ENCODE measurements at regions not wholly inside any gene's neighbourhood (a gene's known extent, or its start where the extent isn't known, plus 50 kb on each side); places are given as distances from the start of the nearest gene placed in this dataset.

DNA sequence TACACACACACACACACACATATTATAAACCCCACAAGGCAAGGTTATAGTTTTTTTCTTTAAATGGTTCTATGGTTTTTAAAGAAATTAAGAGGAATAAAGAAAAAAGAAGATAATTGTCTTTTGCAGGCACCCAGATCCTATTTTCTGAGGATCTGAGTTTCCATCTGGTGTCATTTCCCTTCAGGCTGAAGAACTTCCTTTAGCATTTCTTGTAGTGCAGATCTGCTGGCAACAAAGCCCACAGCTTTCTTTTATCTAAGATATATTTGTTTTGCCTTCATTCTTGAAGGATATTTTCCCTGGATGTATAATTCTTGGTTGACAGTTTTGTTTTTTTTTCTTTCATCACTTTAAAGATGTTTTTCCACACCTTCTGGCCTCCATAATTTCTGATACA lies 57.6 kb upstream of the PMEPA1 start:
- intact Hi-C loops (cut with micrococcal nuclease) = no loop called here
- Mint-ChIP-seq H3K4me1 (peaks cover 0 to 6% of the 10 kb centered on the region in 2 donors), H3K27me3 (ENCODE audit: low read depth in 2 of 2) (peaks cover 24% of the 10 kb centered on the region in 2 donors), H3K4me3 (no peak overlapping the region), H3K36me3 (no peaks in the 10 kb centered on the region), H3K9me3 (peaks cover 0 to 3% of the 10 kb centered on the region in 2 donors), H3K27ac (no peak overlapping the region)
- TF ChIP-seq, protein P1, sequence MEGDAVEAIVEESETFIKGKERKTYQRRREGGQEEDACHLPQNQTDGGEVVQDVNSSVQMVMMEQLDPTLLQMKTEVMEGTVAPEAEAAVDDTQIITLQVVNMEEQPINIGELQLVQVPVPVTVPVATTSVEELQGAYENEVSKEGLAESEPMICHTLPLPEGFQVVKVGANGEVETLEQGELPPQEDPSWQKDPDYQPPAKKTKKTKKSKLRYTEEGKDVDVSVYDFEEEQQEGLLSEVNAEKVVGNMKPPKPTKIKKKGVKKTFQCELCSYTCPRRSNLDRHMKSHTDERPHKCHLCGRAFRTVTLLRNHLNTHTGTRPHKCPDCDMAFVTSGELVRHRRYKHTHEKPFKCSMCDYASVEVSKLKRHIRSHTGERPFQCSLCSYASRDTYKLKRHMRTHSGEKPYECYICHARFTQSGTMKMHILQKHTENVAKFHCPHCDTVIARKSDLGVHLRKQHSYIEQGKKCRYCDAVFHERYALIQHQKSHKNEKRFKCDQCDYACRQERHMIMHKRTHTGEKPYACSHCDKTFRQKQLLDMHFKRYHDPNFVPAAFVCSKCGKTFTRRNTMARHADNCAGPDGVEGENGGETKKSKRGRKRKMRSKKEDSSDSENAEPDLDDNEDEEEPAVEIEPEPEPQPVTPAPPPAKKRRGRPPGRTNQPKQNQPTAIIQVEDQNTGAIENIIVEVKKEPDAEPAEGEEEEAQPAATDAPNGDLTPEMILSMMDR (IDR thresholded peaks at IDR 0.05) = no peak
- Histone ChIP-seq H3K4me1 (ENCODE audit: control insufficient read depth, insufficient read depth, low read length) (peaks cover 4% of the 10 kb centered on the region), H3K27ac (ENCODE audit: low read length) (no peak overlapping the region), H3K36me3 (ENCODE audit: control insufficient read depth, insufficient read depth, low read length) (no peaks in the 10 kb centered on the region), H3K27me3 (ENCODE audit: control insufficient read depth, insufficient read depth, low read length) (no peaks in the 10 kb centered on the region), H3K4me3 (ENCODE audit: low read length) (no peak overlapping the region), H3K9me3 (ENCODE audit: control insufficient read depth, insufficient read depth, low read length) (peaks cover 4% of the 10 kb centered on the region)
- DNase-seq (no peak), ATAC-seq (no peak)

DNA sequence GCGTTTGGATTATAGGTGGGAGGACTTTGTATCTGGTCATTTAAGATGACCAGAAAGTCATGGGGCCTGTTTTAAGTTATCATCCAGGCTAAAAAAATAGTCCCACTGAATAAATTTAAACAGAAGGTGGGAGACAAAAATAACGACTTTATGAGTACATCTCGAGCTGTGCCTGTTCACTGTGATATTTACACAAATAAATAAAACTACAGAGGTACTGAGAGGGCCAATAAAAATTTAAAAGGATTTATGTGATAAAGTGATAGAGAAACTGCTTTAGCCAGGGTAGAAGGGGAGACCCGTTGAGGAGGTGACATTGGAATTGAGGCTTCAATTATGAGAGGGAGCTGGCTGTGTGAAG lies 53.4 kb upstream of the PMEPA1 start:
- no peak overlapping the region for H3K4me3 Mint-ChIP-seq
- no peak overlapping the region for H3K4me3 ChIP-seq (ENCODE audit: low read length)
- H3K9me3 Mint-ChIP-seq = peaks cover 0 to 3% of the 10 kb centered on the region in 2 donors
- H3K9me3 ChIP-seq (ENCODE audit: control insufficient read depth, insufficient read depth, low read length) = peaks cover 4% of the 10 kb centered on the region
- intact Hi-C loops (cut with micrococcal nuclease) = no loop called here
- H3K27ac Mint-ChIP-seq = no peak overlapping the region
- H3K27ac ChIP-seq (ENCODE audit: low read length) = no peak overlapping the region
- H3K27me3 Mint-ChIP-seq (ENCODE audit: low read depth in 2 of 2) = peaks cover 20 to 27% of the 10 kb centered on the region in 2 donors
- no peaks in the 10 kb centered on the region for H3K36me3 Mint-ChIP-seq
- H3K36me3 ChIP-seq (ENCODE audit: control insufficient read depth, insufficient read depth, low read length) = no peaks in the 10 kb centered on the region
- no peaks in the 10 kb centered on the region for H3K4me1 Mint-ChIP-seq
- TF ChIP-seq, protein P1 (IDR thresholded peaks at IDR 0.05) = no peak
- H3K4me1 ChIP-seq (ENCODE audit: control insufficient read depth, insufficient read depth, low read length) = no peaks in the 10 kb centered on the region
- H3K27me3 ChIP-seq (ENCODE audit: control insufficient read depth, insufficient read depth, low read length) = no peaks in the 10 kb centered on the region
- DNase-seq = no peak
- WGBS (ENCODE audit: insufficient coverage) = 87% methylated on average over 4 of the region's 4 CpGs
- no peak for ATAC-seq

DNA sequence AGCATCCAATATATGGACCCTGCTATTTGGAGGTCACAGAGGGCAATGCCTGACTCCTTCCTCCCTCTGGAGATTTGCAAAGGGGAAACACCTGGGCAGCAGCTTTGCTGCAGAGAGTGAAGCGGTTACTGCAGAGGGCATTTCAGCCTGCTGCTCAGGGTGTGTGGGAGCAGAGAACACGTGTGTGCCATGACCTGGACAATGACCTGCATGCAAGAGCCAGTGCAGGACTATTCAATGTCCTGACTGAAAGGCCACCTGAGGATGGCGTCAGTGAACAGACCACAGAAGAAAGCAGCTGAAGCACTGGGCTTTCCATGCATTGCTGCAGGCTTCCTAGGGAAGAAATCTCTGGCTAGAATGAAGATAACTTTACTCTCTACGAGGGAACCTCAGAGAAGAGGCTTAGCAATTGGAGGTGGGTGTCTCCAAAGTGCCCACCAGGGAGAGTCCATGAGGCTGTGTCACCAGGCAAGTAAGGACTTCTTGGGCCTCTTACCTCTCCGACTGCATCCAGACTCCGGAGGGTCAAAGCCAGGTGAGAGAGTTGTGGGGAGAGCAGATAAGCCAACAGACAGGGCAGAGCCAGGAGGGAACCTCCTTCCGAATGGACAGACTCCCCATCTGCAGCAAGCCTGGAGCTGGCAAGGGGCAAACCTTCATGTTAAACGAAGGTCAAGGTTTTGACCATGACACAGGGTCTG lies 52.9 kb upstream of the PMEPA1 start:
- H3K9me3 ChIP-seq (ENCODE audit: control insufficient read depth, insufficient read depth, low read length) = peaks cover 4% of the 10 kb centered on the region
- H3K4me3 Mint-ChIP-seq = no peak overlapping the region
- H3K27ac Mint-ChIP-seq = no peak overlapping the region
- H3K27ac ChIP-seq (ENCODE audit: low read length) = no peak overlapping the region
- WGBS (ENCODE audit: insufficient coverage) = 75% methylated on average over 8 of the region's 8 CpGs
- TF ChIP-seq, protein P1 (IDR thresholded peaks at IDR 0.05) = no peak
- peaks cover 0 to 3% of the 10 kb centered on the region in 2 donors for H3K9me3 Mint-ChIP-seq
- DNase-seq (no peak), ATAC-seq (no peak)
- H3K27me3 Mint-ChIP-seq (ENCODE audit: low read depth in 2 of 2) = peaks cover 16 to 24% of the 10 kb centered on the region in 2 donors
- intact Hi-C loops (cut with micrococcal nuclease) = no loop called here
- no peaks in the 10 kb centered on the region for H3K4me1 ChIP-seq (ENCODE audit: control insufficient read depth, insufficient read depth, low read length)
- H3K36me3 Mint-ChIP-seq = no peaks in the 10 kb centered on the region
- no peak overlapping the region for H3K4me3 ChIP-seq (ENCODE audit: low read length)
- no peaks in the 10 kb centered on the region for H3K36me3 ChIP-seq (ENCODE audit: control insufficient read depth, insufficient read depth, low read length)
- no peaks in the 10 kb centered on the region for H3K27me3 ChIP-seq (ENCODE audit: control insufficient read depth, insufficient read depth, low read length)
- H3K4me1 Mint-ChIP-seq = no peaks in the 10 kb centered on the region

DNA sequence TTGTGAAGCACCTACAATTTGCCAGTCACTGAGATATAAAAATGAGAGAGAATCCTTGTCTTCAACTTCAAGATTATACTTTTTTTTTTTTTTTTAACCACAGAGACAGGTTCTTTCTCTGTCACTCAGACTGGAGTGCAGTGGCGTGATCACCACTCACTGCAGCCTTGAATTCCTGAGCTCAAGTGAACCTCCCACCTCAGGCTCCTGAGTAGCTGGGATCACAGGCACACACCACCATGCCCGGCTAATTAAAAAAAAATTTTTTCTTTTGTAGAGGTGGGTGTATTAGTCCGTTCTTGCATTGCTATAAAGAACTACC lies 51.6 kb upstream of the PMEPA1 start:
- no peaks in the 10 kb centered on the region for H3K27me3 ChIP-seq (ENCODE audit: control insufficient read depth, insufficient read depth, low read length)
- H3K9me3 ChIP-seq (ENCODE audit: control insufficient read depth, insufficient read depth, low read length) = peaks cover 4% of the 10 kb centered on the region
- intact Hi-C loops (cut with micrococcal nuclease) = no loop called here
- H3K27ac ChIP-seq (ENCODE audit: low read length) = no peak overlapping the region
- Mint-ChIP-seq H3K27ac (no peak overlapping the region), H3K9me3 (peaks cover 0 to 3% of the 10 kb centered on the region in 2 donors), H3K27me3 (ENCODE audit: low read depth in 2 of 2) (peaks cover 15 to 24% of the 10 kb centered on the region in 2 donors), H3K36me3 (no peaks in the 10 kb centered on the region), H3K4me1 (no peaks in the 10 kb centered on the region), H3K4me3 (no peak overlapping the region)
- 67% methylated on average over 2 of the region's 3 CpGs for WGBS (ENCODE audit: insufficient coverage)
- no peaks in the 10 kb centered on the region for H3K4me1 ChIP-seq (ENCODE audit: control insufficient read depth, insufficient read depth, low read length)
- H3K4me3 ChIP-seq (ENCODE audit: low read length) = no peak overlapping the region
- TF ChIP-seq, protein P1 (IDR thresholded peaks at IDR 0.05) = no peak
- ATAC-seq = no peak
- no peaks in the 10 kb centered on the region for H3K36me3 ChIP-seq (ENCODE audit: control insufficient read depth, insufficient read depth, low read length)
- DNase-seq = no peak

All from natural killer cell (primary cell).